ENCODE measurements at regions not wholly inside any gene's neighbourhood (a gene's known extent, or its start where the extent isn't known, plus 50 kb on each side); places are given as distances from the start of the nearest gene placed in this dataset.

DNA sequence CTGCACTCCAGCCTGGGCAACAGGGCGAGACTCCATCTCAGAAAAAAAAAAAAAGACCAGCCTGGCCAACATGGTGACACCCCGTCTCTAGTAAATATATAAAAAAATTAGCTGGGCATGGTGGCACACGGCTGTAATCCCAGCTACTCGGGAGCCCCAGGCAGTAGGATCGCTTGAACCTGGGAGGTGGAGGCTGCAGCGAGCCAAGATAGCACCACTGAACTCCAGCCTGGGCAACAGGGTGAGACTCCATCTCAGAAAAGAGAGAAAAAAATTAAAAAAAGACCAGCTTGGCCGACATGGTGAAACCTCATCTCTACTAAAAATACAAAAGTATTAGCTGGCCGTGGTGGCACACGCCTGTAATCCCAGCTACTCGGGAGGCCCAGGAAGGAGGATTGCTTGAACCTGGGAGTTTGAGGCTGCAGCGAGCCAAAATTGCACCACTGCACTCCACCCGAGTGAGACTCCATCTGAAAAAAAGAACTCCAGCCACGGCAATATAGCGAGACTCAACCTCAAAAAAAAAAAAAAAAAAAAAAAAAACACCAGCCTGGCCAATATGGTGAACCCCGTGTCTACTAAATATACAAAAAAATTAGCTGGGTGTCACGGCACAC lies 346.1 kb upstream of the PLGLB2 start:
- TF ChIP-seq, protein P1, sequence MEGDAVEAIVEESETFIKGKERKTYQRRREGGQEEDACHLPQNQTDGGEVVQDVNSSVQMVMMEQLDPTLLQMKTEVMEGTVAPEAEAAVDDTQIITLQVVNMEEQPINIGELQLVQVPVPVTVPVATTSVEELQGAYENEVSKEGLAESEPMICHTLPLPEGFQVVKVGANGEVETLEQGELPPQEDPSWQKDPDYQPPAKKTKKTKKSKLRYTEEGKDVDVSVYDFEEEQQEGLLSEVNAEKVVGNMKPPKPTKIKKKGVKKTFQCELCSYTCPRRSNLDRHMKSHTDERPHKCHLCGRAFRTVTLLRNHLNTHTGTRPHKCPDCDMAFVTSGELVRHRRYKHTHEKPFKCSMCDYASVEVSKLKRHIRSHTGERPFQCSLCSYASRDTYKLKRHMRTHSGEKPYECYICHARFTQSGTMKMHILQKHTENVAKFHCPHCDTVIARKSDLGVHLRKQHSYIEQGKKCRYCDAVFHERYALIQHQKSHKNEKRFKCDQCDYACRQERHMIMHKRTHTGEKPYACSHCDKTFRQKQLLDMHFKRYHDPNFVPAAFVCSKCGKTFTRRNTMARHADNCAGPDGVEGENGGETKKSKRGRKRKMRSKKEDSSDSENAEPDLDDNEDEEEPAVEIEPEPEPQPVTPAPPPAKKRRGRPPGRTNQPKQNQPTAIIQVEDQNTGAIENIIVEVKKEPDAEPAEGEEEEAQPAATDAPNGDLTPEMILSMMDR (tag by site-specific recombination; IDR thresholded peaks at IDR 0.05), result no peak
- TF ChIP-seq ZNF623 (tag by site-specific recombination; IDR thresholded peaks at IDR 0.05), result no peak
- TF ChIP-seq ZNF274 (IDR thresholded peaks at IDR 0.05; ENCODE audit: low read length), result no peak
- TF ChIP-seq ZNF274 (tag by site-specific recombination; IDR thresholded peaks at IDR 0.05; ENCODE audit: borderline replicate concordance), result no peak
- TF ChIP-seq, protein P2, sequence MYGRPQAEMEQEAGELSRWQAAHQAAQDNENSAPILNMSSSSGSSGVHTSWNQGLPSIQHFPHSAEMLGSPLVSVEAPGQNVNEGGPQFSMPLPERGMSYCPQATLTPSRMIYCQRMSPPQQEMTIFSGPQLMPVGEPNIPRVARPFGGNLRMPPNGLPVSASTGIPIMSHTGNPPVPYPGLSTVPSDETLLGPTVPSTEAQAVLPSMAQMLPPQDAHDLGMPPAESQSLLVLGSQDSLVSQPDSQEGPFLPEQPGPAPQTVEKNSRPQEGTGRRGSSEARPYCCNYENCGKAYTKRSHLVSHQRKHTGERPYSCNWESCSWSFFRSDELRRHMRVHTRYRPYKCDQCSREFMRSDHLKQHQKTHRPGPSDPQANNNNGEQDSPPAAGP (tag by site-specific recombination; IDR thresholded peaks at IDR 0.05), result no peak
- TF ChIP-seq, protein P3, sequence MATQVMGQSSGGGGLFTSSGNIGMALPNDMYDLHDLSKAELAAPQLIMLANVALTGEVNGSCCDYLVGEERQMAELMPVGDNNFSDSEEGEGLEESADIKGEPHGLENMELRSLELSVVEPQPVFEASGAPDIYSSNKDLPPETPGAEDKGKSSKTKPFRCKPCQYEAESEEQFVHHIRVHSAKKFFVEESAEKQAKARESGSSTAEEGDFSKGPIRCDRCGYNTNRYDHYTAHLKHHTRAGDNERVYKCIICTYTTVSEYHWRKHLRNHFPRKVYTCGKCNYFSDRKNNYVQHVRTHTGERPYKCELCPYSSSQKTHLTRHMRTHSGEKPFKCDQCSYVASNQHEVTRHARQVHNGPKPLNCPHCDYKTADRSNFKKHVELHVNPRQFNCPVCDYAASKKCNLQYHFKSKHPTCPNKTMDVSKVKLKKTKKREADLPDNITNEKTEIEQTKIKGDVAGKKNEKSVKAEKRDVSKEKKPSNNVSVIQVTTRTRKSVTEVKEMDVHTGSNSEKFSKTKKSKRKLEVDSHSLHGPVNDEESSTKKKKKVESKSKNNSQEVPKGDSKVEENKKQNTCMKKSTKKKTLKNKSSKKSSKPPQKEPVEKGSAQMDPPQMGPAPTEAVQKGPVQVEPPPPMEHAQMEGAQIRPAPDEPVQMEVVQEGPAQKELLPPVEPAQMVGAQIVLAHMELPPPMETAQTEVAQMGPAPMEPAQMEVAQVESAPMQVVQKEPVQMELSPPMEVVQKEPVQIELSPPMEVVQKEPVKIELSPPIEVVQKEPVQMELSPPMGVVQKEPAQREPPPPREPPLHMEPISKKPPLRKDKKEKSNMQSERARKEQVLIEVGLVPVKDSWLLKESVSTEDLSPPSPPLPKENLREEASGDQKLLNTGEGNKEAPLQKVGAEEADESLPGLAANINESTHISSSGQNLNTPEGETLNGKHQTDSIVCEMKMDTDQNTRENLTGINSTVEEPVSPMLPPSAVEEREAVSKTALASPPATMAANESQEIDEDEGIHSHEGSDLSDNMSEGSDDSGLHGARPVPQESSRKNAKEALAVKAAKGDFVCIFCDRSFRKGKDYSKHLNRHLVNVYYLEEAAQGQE (tag by site-specific recombination; IDR thresholded peaks at IDR 0.05), result no peak
- TF ChIP-seq, protein P4, sequence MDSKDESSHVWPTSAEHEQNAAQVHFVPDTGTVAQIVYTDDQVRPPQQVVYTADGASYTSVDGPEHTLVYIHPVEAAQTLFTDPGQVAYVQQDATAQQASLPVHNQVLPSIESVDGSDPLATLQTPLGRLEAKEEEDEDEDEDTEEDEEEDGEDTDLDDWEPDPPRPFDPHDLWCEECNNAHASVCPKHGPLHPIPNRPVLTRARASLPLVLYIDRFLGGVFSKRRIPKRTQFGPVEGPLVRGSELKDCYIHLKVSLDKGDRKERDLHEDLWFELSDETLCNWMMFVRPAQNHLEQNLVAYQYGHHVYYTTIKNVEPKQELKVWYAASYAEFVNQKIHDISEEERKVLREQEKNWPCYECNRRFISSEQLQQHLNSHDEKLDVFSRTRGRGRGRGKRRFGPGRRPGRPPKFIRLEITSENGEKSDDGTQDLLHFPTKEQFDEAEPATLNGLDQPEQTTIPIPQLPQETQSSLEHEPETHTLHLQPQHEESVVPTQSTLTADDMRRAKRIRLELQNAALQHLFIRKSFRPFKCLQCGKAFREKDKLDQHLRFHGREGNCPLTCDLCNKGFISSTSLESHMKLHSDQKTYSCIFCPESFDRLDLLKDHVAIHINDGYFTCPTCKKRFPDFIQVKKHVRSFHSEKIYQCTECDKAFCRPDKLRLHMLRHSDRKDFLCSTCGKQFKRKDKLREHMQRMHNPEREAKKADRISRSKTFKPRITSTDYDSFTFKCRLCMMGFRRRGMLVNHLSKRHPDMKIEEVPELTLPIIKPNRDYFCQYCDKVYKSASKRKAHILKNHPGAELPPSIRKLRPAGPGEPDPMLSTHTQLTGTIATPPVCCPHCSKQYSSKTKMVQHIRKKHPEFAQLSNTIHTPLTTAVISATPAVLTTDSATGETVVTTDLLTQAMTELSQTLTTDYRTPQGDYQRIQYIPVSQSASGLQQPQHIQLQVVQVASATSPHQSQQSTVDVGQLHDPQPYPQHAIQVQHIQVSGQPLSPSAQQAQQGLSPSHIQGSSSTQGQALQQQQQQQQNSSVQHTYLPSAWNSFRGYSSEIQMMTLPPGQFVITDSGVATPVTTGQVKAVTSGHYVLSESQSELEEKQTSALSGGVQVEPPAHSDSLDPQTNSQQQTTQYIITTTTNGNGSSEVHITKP (tag by site-specific recombination; IDR thresholded peaks at IDR 0.05), result no peak
- no peak for TF ChIP-seq ZNF23 (tag by site-specific recombination; IDR thresholded peaks at IDR 0.05; ENCODE audit: borderline replicate concordance)
- TF ChIP-seq ZBTB48 (tag by site-specific recombination; IDR thresholded peaks at IDR 0.05), result no peak
- no peak for TF ChIP-seq ZSCAN16 (tag by site-specific recombination; IDR thresholded peaks at IDR 0.05)
- TF ChIP-seq ZNF350 (tag by site-specific recombination; IDR thresholded peaks at IDR 0.05), result no peak
- no peak for TF ChIP-seq FEZF1 (tag by site-specific recombination; IDR thresholded peaks at IDR 0.05)
- no peak for TF ChIP-seq ZBTB1 (tag by site-specific recombination; IDR thresholded peaks at IDR 0.05)
- no peak for TF ChIP-seq ZNF404 (tag by site-specific recombination; IDR thresholded peaks at IDR 0.05)
